HCT116 (cell line): ENCODE measurements at regions not wholly inside any gene's neighbourhood (a gene's known extent, or its start where the extent isn't known, plus 50 kb on each side); places are given as distances from the start of the nearest gene placed in this dataset.

Experiments used
- ATAC-seq: fragments of 200-7000 bp; cut with Tn5 transposase; 2 replicates; pipeline ENCODE4 v1.9.1; 2020; ENCODE audit warnings: mild to moderate bottlenecking, moderate library complexity
- BruUV-seq: library from RNA; stranded (reverse); fragments of 400-500 nt; replicated peaks from 2 replicates; lab custom pipeline; 2021; lab: Mats Ljungman, UMichigan
- CTCF ChIA-PET: fragments of 300-600 bp; sonication (Branson Sonifier 250); formaldehyde crosslinking; loops from one replicate; lab custom pipeline; 2021; ENCODE audit warnings: antibody characterized with exemption; lab: Charles Lee
- POLR2A ChIA-PET: fragments of 300-600, 350-600 bp; sonication (Branson Sonifier 250); formaldehyde crosslinking; loops from one replicate; lab custom pipeline; 2021; ENCODE audit warnings: antibody characterized with exemption; lab: Charles Lee
- RAD21 ChIA-PET, 2 experiments: fragments of 300-600 bp; sonication (Branson Sonifier 250); formaldehyde crosslinking; loops; one replicate each; lab custom pipeline; 2023; ENCODE audit warnings: low total read pairs in 2 of 2; ENCODE audit not compliant: uncharacterized antibody in 2 of 2, unreplicated experiment in 2 of 2, low non-redundant PET in 1 of 2; lab: Charles Lee
- DNase-seq: peaks from one replicate; pipeline ENCODE4 v3.0.0-alpha.2; 2010; ENCODE audit warnings: low read depth, low spot score
- H2AFZ ChIP-seq: fragments of 200-600 bp; shearing (Covaris generic), sonication (generic); 2 replicates; pipeline ENCODE4 v1.6.1; 2017; ENCODE audit warnings: low read depth, mixed run types, mixed read lengths, antibody characterized with exemption, low read length; ENCODE audit not compliant: poor library complexity, severe bottlenecking
- H3K27ac ChIP-seq: 2 replicates; pipeline ENCODE4 v1.5.1; 2012; ENCODE audit warnings: low read depth, low read length
- H3K27me3 ChIP-seq: fragments of 200-600 bp; sonication (generic); 2 replicates; pipeline ENCODE4 v1.6.1; 2016; ENCODE audit warnings: mixed run types, low read length, mixed read lengths; ENCODE audit not compliant: insufficient read depth
- H3K36me3 ChIP-seq, 2 experiments: fragments of 200-500 bp in 1 of 2; fragments of 200-600 bp in 1 of 2; sonication (Bioruptor generic) in 1 of 2; sonication (generic) in 1 of 2; 2 replicates each; pipeline versions ENCODE4 v1.5.1 to v1.6.1; 2014 to 2016; ENCODE audit warnings: low read length in 2 of 2, inconsistent platforms in 1 of 2, mixed read lengths in 1 of 2, mixed run types in 1 of 2; ENCODE audit not compliant: insufficient read depth in 2 of 2, control insufficient read depth in 1 of 2
- H3K4me1 ChIP-seq, 2 experiments: fragments of 200-600 bp in 1 of 2; sonication (generic) in 1 of 2; 2 replicates each; pipeline versions ENCODE4 v1.5.1 to v1.6.1; 2012 to 2017; ENCODE audit warnings: low read length in 2 of 2, inconsistent platforms in 1 of 2, mild to moderate bottlenecking in 1 of 2, mixed read lengths in 1 of 2, mixed run types in 1 of 2, moderate library complexity in 1 of 2; ENCODE audit not compliant: insufficient read depth in 2 of 2, control insufficient read depth in 1 of 2
- H3K4me2 ChIP-seq: fragments of 200-600 bp; sonication (generic); 2 replicates; pipeline ENCODE4 v1.6.1; 2017; ENCODE audit warnings: mixed run types, low read length, mixed read lengths
- H3K4me3 ChIP-seq, 2 experiments: fragments of 200-600 bp in 1 of 2; sonication (generic) in 1 of 2; replicated peaks in 1 of 2; 2 replicates each; pipeline ENCODE4 v1.5.1; 2011 to 2016; ENCODE audit warnings: low read length in 2 of 2, control low read depth in 1 of 2, low read depth in 1 of 2, mild to moderate bottlenecking in 1 of 2, mixed read lengths in 1 of 2, mixed run types in 1 of 2
- H3K79me2 ChIP-seq: fragments of 200-600 bp; sonication (generic); 2 replicates; pipeline ENCODE4 v1.6.1; 2017; ENCODE audit warnings: mild to moderate bottlenecking, mixed run types, low read length, moderate library complexity, mixed read lengths; ENCODE audit not compliant: insufficient read depth
- H3K9ac ChIP-seq: fragments of 200-600 bp; sonication (generic); 2 replicates; pipeline ENCODE4 v1.6.1; 2016; ENCODE audit warnings: low read length, mixed read lengths
- H3K9me2 ChIP-seq: fragments of 200-600 bp; sonication (generic), shearing (Covaris generic); 2 replicates; pipeline ENCODE4 v1.6.1; 2017; ENCODE audit warnings: mixed run types, mild to moderate bottlenecking, moderate library complexity; ENCODE audit not compliant: insufficient read depth
- H3K9me3 ChIP-seq, 2 experiments: fragments of 200-500 bp in 1 of 2; fragments of 200-600 bp in 1 of 2; sonication (Bioruptor generic) in 1 of 2; sonication (generic) in 1 of 2; 2 replicates each; pipeline ENCODE4 v1.6.1; 2014 to 2017; ENCODE audit warnings: low read length in 2 of 2, mixed read lengths in 2 of 2, inconsistent platforms in 1 of 2, low read depth in 1 of 2, mild to moderate bottlenecking in 1 of 2, mixed run types in 1 of 2, moderate library complexity in 1 of 2; ENCODE audit not compliant: control insufficient read depth in 1 of 2, insufficient read depth in 1 of 2
- H4K20me1 ChIP-seq: fragments of 200-600 bp; sonication (generic), shearing (Covaris generic); 2 replicates; pipeline ENCODE4 v1.6.1; 2017; ENCODE audit warnings: mixed run types, mild to moderate bottlenecking, moderate library complexity; ENCODE audit not compliant: insufficient read depth
- CBX3 ChIP-seq: IDR thresholded peaks from 2 replicates; pipeline ENCODE4 v1.6.1; 2012; ENCODE audit warnings: low read depth
- EGR1 ChIP-seq: IDR thresholded peaks from 2 replicates; pipeline ENCODE4 v1.6.1; 2012; ENCODE audit warnings: low read depth
- ELF1 ChIP-seq: IDR thresholded peaks from 2 replicates; pipeline ENCODE4 v1.6.1; 2012; ENCODE audit warnings: low read depth, borderline replicate concordance
- EZH2 ChIP-seq: fragments of 200-600 bp; sonication (generic); IDR thresholded peaks from 2 replicates; pipeline ENCODE4 v1.6.1; 2017; ENCODE audit warnings: antibody characterized with exemption, mixed run types
- EZH2phosphoT487 ChIP-seq: fragments of 200-600 bp; IDR thresholded peaks from 2 replicates; pipeline ENCODE4 v1.6.1; 2018; ENCODE audit warnings: antibody characterized with exemption, borderline replicate concordance
- FOSL1 ChIP-seq: IDR thresholded peaks from 2 replicates; pipeline ENCODE4 v1.6.1; 2012; ENCODE audit warnings: low read depth
- JUND ChIP-seq: IDR thresholded peaks from 2 replicates; pipeline ENCODE4 v1.6.1; 2012
- POLR2A ChIP-seq: IDR thresholded peaks from 2 replicates; pipeline ENCODE4 v1.7.0; 2011; ENCODE audit warnings: borderline replicate concordance; ENCODE audit not compliant: insufficient read depth, insufficient read length; ENCODE audit errors: extremely low read depth
- RAD21 ChIP-seq: IDR thresholded peaks from 2 replicates; pipeline ENCODE4 v1.6.1; 2012; ENCODE audit warnings: low read depth, mild to moderate bottlenecking
- SIN3A ChIP-seq: IDR thresholded peaks from 2 replicates; pipeline ENCODE4 v1.6.1; 2012; ENCODE audit warnings: low read depth
- SP1 ChIP-seq: IDR thresholded peaks from 2 replicates; pipeline ENCODE4 v1.6.1; 2012; ENCODE audit warnings: low read depth
- SRF ChIP-seq: IDR thresholded peaks from 2 replicates; pipeline ENCODE4 v1.6.1; 2012; ENCODE audit warnings: low read depth
- YY1 ChIP-seq: IDR thresholded peaks from 2 replicates; pipeline ENCODE4 v1.6.1; 2011; ENCODE audit warnings: low read length, low read depth, moderate library complexity, mild to moderate bottlenecking; ENCODE audit not compliant: insufficient replicate concordance; ENCODE audit errors: extremely low read depth
- intact Hi-C: fragments of 100-400 bp; cut with micrococcal nuclease; formaldehyde crosslinking; loops from 2 replicates; pipeline ENCODE4 v1.10.0; 2022
- TF ChIP-seq, protein P1 (sequence below): IDR thresholded peaks from 2 replicates; pipeline ENCODE4 v1.6.1; 2012
- TF ChIP-seq, protein P2 (sequence below): IDR thresholded peaks from 2 replicates; pipeline ENCODE4 v1.6.1; 2012; ENCODE audit warnings: low read depth

DNA sequence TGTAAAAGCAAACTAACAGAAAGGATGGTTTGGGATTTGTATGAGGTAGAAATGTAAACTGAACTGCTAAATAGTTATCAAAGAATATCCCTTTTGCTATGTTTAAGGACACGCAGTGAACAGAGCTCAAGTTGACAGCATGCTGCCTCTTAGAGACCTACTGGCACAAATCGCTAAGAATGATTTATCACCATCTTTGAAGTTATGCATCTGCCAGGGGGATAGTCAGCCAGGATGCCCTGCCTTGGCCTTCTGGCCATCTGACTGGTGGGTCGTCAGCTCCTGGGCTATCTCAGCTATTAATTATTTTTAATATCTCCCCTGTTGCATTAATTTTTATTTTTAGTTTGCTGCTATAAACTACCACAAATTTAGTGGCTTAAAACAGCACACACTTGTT lies 334.8 kb upstream of the KAZN start:
- no TSS peak for BruUV-seq
- POLR2A ChIA-PET, result interaction anchor here (0.6 kb wide), 1 partner anchor 323 kb away, joined by 3 read pairs; no protein-coding TSS in a partner anchor

More for the DNA sequence above, 334.8 kb upstream of the KAZN start:
- peaks cover 34% of the 10 kb centered on the region for H3K27me3 ChIP-seq
- ChIA-PET CTCF (interaction anchor here (0.6 kb wide), 1 partner anchor 133 kb away, joined by 3 read pairs; no protein-coding TSS in a partner anchor), RAD21 (no interaction called here)
- no peak overlapping the region for H3K4me3 ChIP-seq
- H4K20me1 ChIP-seq, result no peaks in the 10 kb centered on the region
- H3K4me1 ChIP-seq, result no peaks in the 10 kb centered on the region
- no peaks in the 10 kb centered on the region for H3K9me3 ChIP-seq
- TF ChIP-seq JUND, result no peak
- no peak for TF ChIP-seq YY1
- no peak for TF ChIP-seq EZH2phosphoT487
- no peak for TF ChIP-seq CBX3
- TF ChIP-seq, protein P1, sequence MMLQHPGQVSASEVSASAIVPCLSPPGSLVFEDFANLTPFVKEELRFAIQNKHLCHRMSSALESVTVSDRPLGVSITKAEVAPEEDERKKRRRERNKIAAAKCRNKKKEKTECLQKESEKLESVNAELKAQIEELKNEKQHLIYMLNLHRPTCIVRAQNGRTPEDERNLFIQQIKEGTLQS, result no peak
- TF ChIP-seq SP1, result no peak
- TF ChIP-seq SRF, result no peak
- TF ChIP-seq SIN3A, result no peak
- no peak for TF ChIP-seq POLR2A
- TF ChIP-seq RAD21, result no peak
- no peak for TF ChIP-seq EGR1
- TF ChIP-seq FOSL1, result no peak
- TF ChIP-seq ELF1, result no peak
- TF ChIP-seq EZH2, result no peak
- TF ChIP-seq, protein P2, sequence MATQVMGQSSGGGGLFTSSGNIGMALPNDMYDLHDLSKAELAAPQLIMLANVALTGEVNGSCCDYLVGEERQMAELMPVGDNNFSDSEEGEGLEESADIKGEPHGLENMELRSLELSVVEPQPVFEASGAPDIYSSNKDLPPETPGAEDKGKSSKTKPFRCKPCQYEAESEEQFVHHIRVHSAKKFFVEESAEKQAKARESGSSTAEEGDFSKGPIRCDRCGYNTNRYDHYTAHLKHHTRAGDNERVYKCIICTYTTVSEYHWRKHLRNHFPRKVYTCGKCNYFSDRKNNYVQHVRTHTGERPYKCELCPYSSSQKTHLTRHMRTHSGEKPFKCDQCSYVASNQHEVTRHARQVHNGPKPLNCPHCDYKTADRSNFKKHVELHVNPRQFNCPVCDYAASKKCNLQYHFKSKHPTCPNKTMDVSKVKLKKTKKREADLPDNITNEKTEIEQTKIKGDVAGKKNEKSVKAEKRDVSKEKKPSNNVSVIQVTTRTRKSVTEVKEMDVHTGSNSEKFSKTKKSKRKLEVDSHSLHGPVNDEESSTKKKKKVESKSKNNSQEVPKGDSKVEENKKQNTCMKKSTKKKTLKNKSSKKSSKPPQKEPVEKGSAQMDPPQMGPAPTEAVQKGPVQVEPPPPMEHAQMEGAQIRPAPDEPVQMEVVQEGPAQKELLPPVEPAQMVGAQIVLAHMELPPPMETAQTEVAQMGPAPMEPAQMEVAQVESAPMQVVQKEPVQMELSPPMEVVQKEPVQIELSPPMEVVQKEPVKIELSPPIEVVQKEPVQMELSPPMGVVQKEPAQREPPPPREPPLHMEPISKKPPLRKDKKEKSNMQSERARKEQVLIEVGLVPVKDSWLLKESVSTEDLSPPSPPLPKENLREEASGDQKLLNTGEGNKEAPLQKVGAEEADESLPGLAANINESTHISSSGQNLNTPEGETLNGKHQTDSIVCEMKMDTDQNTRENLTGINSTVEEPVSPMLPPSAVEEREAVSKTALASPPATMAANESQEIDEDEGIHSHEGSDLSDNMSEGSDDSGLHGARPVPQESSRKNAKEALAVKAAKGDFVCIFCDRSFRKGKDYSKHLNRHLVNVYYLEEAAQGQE, result no peak
- DNase-seq (no peak), ATAC-seq (no peak)
- no peak overlapping the region for H3K9ac ChIP-seq
- intact Hi-C loops, result no loop called here
- H3K4me2 ChIP-seq, result no peak overlapping the region
- H3K9me2 ChIP-seq, result no peaks in the 10 kb centered on the region
- no peak overlapping the region for H2AFZ ChIP-seq
- no peaks in the 10 kb centered on the region for H3K36me3 ChIP-seq
- H3K27ac ChIP-seq, result no peak overlapping the region
- H3K79me2 ChIP-seq, result no peaks in the 10 kb centered on the region
